Activated gamma-delta T cell treated with anti-CD3 and anti-CD28 coated beads, Interleukin-2, amount 50 U/mL, for 16 hours (primary cell): ENCODE measurements at regions not wholly inside any gene's neighbourhood (a gene's known extent, or its start where the extent isn't known, plus 50 kb on each side); places are given as distances from the start of the nearest gene placed in this dataset.
"Not testable (repeated sequence)": the region's sequence is repeated elsewhere in the genome, so short reads cannot be mapped to it uniquely, and the experiment has no call there.

Experiments
- DNase-seq: peaks from one replicate; pipeline ENCODE4 v3.0.0-alpha.2; 2020; ENCODE audit warnings: low read depth

GRCh38 chr15:96818861-96819260 lies 488.4 kb downstream of the NR2F2 start:
- no peak for DNase-seq

- DNase-seq: no peak
Measured at GRCh38 chr15:96827981-96828380, 497.5 kb downstream of the NR2F2 start.

- no peak for DNase-seq
Measured at GRCh38 chr15:96837241-96837970, 506.9 kb downstream of the NR2F2 start.

GRCh38 chr15:96838081-96838480 lies 507.6 kb downstream of the NR2F2 start:
- no peak for DNase-seq

- no peak for DNase-seq
Measured at GRCh38 chr15:96849271-96849900, 518.9 kb downstream of the NR2F2 start.

GRCh38 chr15:96851613-96852012 lies 521.1 kb downstream of the NR2F2 start:
- no peak for DNase-seq

GRCh38 chr15:96858694-96859093 lies 528.2 kb downstream of the NR2F2 start:
- no peak for DNase-seq

- DNase-seq: no peak
Measured at GRCh38 chr15:96860741-96861140, 530.2 kb downstream of the NR2F2 start.

- DNase-seq: no peak
Measured at GRCh38 chr15:96867992-96868391, 537.5 kb downstream of the NR2F2 start.

GRCh38 chr15:96869122-96869521 lies 538.6 kb downstream of the NR2F2 start:
- DNase-seq: no peak

GRCh38 chr15:96869790-96870189 lies 539.3 kb downstream of the NR2F2 start:
- no peak for DNase-seq

- DNase-seq: no peak
Measured at GRCh38 chr15:96870580-96870979, 540.1 kb downstream of the NR2F2 start.

- not testable (repeated sequence) for DNase-seq
Measured at GRCh38 chr15:96877442-96877841, 546.9 kb downstream of the NR2F2 start.

GRCh38 chr15:96878129-96878528 lies 547.6 kb downstream of the NR2F2 start:
- no peak for DNase-seq

GRCh38 chr15:96882121-96882772 lies 551.7 kb downstream of the NR2F2 start:
- no peak for DNase-seq

GRCh38 chr15:96887730-96888129 lies 557.2 kb downstream of the NR2F2 start:
- DNase-seq: no peak

GRCh38 chr15:96888764-96889163 lies 558.3 kb downstream of the NR2F2 start:
- no peak for DNase-seq

GRCh38 chr15:96889734-96890480 lies 559.4 kb downstream of the NR2F2 start:
- DNase-seq: no peak

GRCh38 chr15:96891046-96891445 lies 560.5 kb downstream of the NR2F2 start:
- DNase-seq: no peak

GRCh38 chr15:96893159-96893906 lies 562.8 kb downstream of the NR2F2 start:
- no peak for DNase-seq

GRCh38 chr15:96894659-96895058 lies 564.2 kb downstream of the NR2F2 start:
- DNase-seq: no peak

- DNase-seq: no peak
Measured at GRCh38 chr15:96896766-96897165, 566.3 kb downstream of the NR2F2 start.
